Vagina (tissue), 2 donors: ENCODE measurements at regions not wholly inside any gene's neighbourhood (a gene's known extent, or its start where the extent isn't known, plus 50 kb on each side); places are given as distances from the start of the nearest gene placed in this dataset.

Experiments
- DNase-seq, 2 donors: peaks; one replicate each; pipeline ENCODE4 v3.0.0-alpha.2; 2017; ENCODE audit errors: extremely low spot score in 2 of 2
- H3K27ac ChIP-seq: fragments of 200-600 bp; sonication (generic); one replicate; pipeline ENCODE4 v1.5.1; 2019
- H3K27me3 ChIP-seq: fragments of 200-600 bp; sonication (generic); one replicate; pipeline ENCODE4 v1.5.1; 2019
- H3K36me3 ChIP-seq, 2 donors: fragments of 200-600 bp; sonication (generic); one replicate each; pipeline ENCODE4 v1.5.1; 2017 to 2019
- H3K4me1 ChIP-seq: fragments of 200-600 bp; sonication (generic); one replicate; pipeline ENCODE4 v1.5.1; 2019
- H3K4me3 ChIP-seq, 2 donors: fragments of 200-600 bp; sonication (generic); 1 replicate in 1 of 2; 2 replicates in 1 of 2; pipeline ENCODE4 v1.5.1; 2016 to 2019
- H3K9me3 ChIP-seq: fragments of 200-600 bp; sonication (generic); one replicate; pipeline ENCODE4 v1.5.1; 2019
- POLR2A ChIP-seq, 2 donors: fragments of 450-650 bp; IDR thresholded peaks; one replicate each; pipeline ENCODE4 v1.6.1; 2017; ENCODE audit warnings: antibody characterized with exemption in 2 of 2, mild to moderate bottlenecking in 2 of 2, moderate library complexity in 2 of 2
- POLR2AphosphoS5 ChIP-seq, 2 donors: sonication (generic); formaldehyde crosslinking; IDR thresholded peaks; one replicate each; pipeline ENCODE4 v1.9.0; 2017; ENCODE audit warnings: antibody characterized with exemption in 2 of 2, mild to moderate bottlenecking in 2 of 2, low read depth in 1 of 2; ENCODE audit not compliant: insufficient read depth in 1 of 2
- intact Hi-C: fragments of 100-400 bp; cut with DNase I; formaldehyde crosslinking; loops from one replicate; pipeline ENCODE4 v1.15.1; 2023
- TF ChIP-seq, protein P1 (sequence below), 3 experiments: fragments of 450-650 bp in 2 of 3; fragments of 200-600 bp in 1 of 3; sonication (generic) in 1 of 3; IDR thresholded peaks; one replicate each; pipeline ENCODE4 v1.5.1; 2017 to 2019; ENCODE audit warnings: antibody characterized with exemption in 3 of 3, mild to moderate bottlenecking in 2 of 3, moderate library complexity in 2 of 3

DNA sequence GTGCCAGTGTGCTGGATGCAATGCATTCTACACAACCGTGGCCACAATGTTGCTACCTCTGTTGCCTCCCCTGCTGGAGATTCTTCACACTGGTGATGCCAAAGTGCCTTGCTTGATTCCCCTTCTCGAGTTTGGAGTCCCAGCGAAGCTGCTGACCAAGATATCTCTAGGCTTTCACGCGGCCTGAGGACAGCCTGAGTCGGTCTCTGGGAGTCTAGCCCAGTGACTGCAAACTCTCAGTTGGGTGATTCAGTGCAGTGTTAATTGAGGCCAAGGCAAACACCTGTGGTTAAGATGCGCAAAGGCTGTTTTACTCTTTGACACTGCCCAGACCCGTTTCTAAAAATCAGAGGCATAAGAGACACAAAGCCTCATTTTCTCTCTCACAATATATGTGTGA, 434.4 kb downstream of the NR2F2 start:
- TF ChIP-seq, protein P1, sequence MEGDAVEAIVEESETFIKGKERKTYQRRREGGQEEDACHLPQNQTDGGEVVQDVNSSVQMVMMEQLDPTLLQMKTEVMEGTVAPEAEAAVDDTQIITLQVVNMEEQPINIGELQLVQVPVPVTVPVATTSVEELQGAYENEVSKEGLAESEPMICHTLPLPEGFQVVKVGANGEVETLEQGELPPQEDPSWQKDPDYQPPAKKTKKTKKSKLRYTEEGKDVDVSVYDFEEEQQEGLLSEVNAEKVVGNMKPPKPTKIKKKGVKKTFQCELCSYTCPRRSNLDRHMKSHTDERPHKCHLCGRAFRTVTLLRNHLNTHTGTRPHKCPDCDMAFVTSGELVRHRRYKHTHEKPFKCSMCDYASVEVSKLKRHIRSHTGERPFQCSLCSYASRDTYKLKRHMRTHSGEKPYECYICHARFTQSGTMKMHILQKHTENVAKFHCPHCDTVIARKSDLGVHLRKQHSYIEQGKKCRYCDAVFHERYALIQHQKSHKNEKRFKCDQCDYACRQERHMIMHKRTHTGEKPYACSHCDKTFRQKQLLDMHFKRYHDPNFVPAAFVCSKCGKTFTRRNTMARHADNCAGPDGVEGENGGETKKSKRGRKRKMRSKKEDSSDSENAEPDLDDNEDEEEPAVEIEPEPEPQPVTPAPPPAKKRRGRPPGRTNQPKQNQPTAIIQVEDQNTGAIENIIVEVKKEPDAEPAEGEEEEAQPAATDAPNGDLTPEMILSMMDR (IDR thresholded peaks at IDR 0.05), result no peak
- no peak for TF ChIP-seq POLR2AphosphoS5 (IDR thresholded peaks at IDR 0.05; ENCODE audit: insufficient read depth in 1 of 2, low read depth in 1 of 2)
- TF ChIP-seq POLR2A (IDR thresholded peaks at IDR 0.05), result no peak
- Histone ChIP-seq H3K4me3 (no peak overlapping the region), H3K4me1 (no peaks in the 10 kb centered on the region), H3K27me3 (no peaks in the 10 kb centered on the region), H3K36me3 (no peaks in the 10 kb centered on the region), H3K27ac (no peak overlapping the region), H3K9me3 (no peaks in the 10 kb centered on the region)
- DNase-seq, result no peak
- intact Hi-C loops, result no loop called here

- Histone ChIP-seq H3K9me3 (no peaks in the 10 kb centered on the region), H3K27ac (no peak overlapping the region), H3K36me3 (no peaks in the 10 kb centered on the region), H3K4me3 (no peak overlapping the region), H3K27me3 (no peaks in the 10 kb centered on the region), H3K4me1 (no peaks in the 10 kb centered on the region)
- DNase-seq, result no peak
- intact Hi-C loops, result no loop called here
- TF ChIP-seq POLR2A (IDR thresholded peaks at IDR 0.05) (no peak), POLR2AphosphoS5 (IDR thresholded peaks at IDR 0.05; ENCODE audit: insufficient read depth in 1 of 2, low read depth in 1 of 2) (no peak)
- TF ChIP-seq, protein P1 (IDR thresholded peaks at IDR 0.05), result no peak
Observed at GRCh38 chr15:96766366-96766765, 435.9 kb downstream of the NR2F2 start.

DNA sequence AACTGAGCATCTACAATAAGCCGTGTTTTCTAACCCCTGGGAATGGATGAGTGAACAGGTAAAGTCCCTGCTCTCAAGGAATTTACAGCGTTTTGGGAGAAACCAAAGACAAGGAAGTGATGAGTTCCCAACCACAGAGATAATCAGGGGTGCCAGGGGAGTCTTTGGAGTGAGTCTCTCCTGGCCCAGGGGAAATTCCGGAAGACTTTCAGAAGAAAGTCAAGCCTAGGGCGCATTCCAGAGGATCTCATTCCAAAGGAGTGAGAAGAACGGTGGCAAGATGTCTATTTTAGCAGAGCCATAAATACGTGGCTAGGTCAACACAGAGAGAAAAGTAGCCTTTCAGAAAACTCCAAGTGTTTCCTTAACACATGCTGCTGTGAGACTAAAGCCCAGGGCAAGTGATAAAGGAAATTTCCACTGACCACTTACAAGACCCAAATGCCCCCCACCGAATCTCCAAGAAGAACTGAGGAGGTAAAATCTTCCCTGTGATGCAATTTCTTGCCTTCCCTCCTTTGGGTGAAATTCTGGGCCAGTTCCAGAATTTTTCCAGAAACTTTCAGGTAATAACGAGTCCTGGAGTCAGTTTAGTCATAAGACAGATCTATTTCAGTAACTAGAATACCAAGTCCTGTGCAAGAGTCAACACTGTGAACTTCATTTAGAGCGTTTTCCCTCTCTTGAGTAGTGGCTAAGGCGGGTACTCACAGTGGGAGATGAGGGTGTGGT, 437.4 kb downstream of the NR2F2 start:
- Histone ChIP-seq H3K27me3 (no peaks in the 10 kb centered on the region), H3K9me3 (no peaks in the 10 kb centered on the region), H3K36me3 (no peaks in the 10 kb centered on the region), H3K4me3 (no peak overlapping the region), H3K4me1 (no peaks in the 10 kb centered on the region), H3K27ac (no peak overlapping the region)
- no peak for DNase-seq
- TF ChIP-seq POLR2A (IDR thresholded peaks at IDR 0.05) (no peak), POLR2AphosphoS5 (IDR thresholded peaks at IDR 0.05; ENCODE audit: insufficient read depth in 1 of 2, low read depth in 1 of 2) (no peak)
- TF ChIP-seq, protein P1 (IDR thresholded peaks at IDR 0.05), result no peak
- intact Hi-C loops, result no loop called here

DNA sequence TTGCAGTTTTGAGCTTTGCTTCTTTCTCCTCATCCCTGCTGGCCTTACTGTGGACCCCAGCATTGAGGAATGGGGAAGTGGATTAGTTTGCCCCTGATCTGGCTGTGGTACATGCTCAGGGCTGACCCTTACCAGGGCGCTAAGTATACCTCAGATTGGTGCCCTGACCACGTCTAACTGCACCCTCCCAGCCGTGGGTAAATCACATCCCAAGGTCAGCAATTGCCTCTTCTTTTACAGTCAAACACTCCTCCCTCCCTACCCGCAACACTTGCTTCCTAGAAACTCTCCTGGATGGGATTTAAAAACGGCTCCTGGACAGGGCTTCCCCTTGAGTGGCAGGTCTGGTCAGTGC, 437.9 kb downstream of the NR2F2 start:
- intact Hi-C loops, result no loop called here
- H3K4me1 ChIP-seq, result no peaks in the 10 kb centered on the region
- H3K27me3 ChIP-seq, result no peaks in the 10 kb centered on the region
- TF ChIP-seq POLR2AphosphoS5 (IDR thresholded peaks at IDR 0.05; ENCODE audit: insufficient read depth in 1 of 2, low read depth in 1 of 2) (no peak), POLR2A (IDR thresholded peaks at IDR 0.05) (no peak)
- H3K36me3 ChIP-seq, result no peaks in the 10 kb centered on the region
- H3K9me3 ChIP-seq, result no peaks in the 10 kb centered on the region
- H3K27ac ChIP-seq, result no peak overlapping the region
- no peak for DNase-seq
- H3K4me3 ChIP-seq, result no peak overlapping the region

GRCh38 chr15:96771035-96771434, 440.5 kb downstream of the NR2F2 start:
- no peak for DNase-seq
- Histone ChIP-seq H3K36me3 (no peaks in the 10 kb centered on the region), H3K9me3 (no peaks in the 10 kb centered on the region), H3K27me3 (no peaks in the 10 kb centered on the region), H3K4me1 (no peaks in the 10 kb centered on the region), H3K4me3 (no peak overlapping the region), H3K27ac (no peak overlapping the region)
- no peak for TF ChIP-seq POLR2AphosphoS5 (IDR thresholded peaks at IDR 0.05; ENCODE audit: insufficient read depth in 1 of 2, low read depth in 1 of 2)
- no peak for TF ChIP-seq POLR2A (IDR thresholded peaks at IDR 0.05)
- intact Hi-C loops, result no loop called here

DNA sequence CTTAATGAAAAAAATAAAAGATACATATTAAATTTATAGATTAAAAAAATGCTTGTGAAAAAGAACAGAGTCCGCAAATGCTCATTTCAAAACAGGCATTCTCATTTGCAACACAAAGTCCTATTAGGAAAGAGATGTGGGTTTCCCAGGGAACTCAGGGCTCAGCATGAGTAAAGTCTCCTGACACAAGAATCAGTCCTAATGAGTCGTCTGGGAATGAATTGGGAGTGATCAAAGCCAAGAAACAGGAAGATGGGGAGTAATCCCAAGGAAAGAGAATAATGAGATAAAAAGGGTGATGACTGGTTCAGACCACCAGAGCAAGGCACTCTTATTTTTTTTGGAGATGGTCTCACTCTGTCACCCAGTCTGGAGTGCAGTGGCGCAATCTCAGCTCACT, 443.7 kb downstream of the NR2F2 start:
- Histone ChIP-seq H3K4me3 (no peak overlapping the region), H3K4me1 (no peaks in the 10 kb centered on the region), H3K27me3 (no peaks in the 10 kb centered on the region), H3K27ac (no peak overlapping the region), H3K36me3 (no peaks in the 10 kb centered on the region), H3K9me3 (no peaks in the 10 kb centered on the region)
- TF ChIP-seq, protein P1 (IDR thresholded peaks at IDR 0.05), result no peak
- no peak for TF ChIP-seq POLR2A (IDR thresholded peaks at IDR 0.05)
- no peak for TF ChIP-seq POLR2AphosphoS5 (IDR thresholded peaks at IDR 0.05; ENCODE audit: insufficient read depth in 1 of 2, low read depth in 1 of 2)
- no peak for DNase-seq
- intact Hi-C loops, result no loop called here
